Activated naive CD4-positive, alpha-beta T cell treated with anti-CD3 and anti-CD28 coated beads, Interleukin-2, amount 50 U/mL, for 16 hours (primary cell): ENCODE measurements at regions not wholly inside any gene's neighbourhood (a gene's known extent, or its start where the extent isn't known, plus 50 kb on each side); places are given as distances from the start of the nearest gene placed in this dataset.

Source experiments
- DNase-seq: peaks from one replicate; pipeline ENCODE4 v3.0.0-alpha.2; 2020

GRCh38 chr5:52690236-52690768 lies 97.4 kb upstream of the ITGA1 start:
- DNase-seq = no peak

GRCh38 chr5:52692039-52692438 lies 95.7 kb upstream of the ITGA1 start:
- DNase-seq = no peak

- DNase-seq = no peak
These were observed 95.1 kb upstream of the ITGA1 start for GRCh38 chr5:52692606-52693005.

- DNase-seq = no peak
These were observed 94.4 kb upstream of the ITGA1 start for GRCh38 chr5:52693280-52693679.

GRCh38 chr5:52693836-52694235 lies 93.9 kb upstream of the ITGA1 start:
- no peak for DNase-seq

- no peak for DNase-seq
These were observed 93.1 kb upstream of the ITGA1 start for GRCh38 chr5:52694648-52695047.

- no peak for DNase-seq
These were observed 84.8 kb upstream of the ITGA1 start for GRCh38 chr5:52702877-52703276.

GRCh38 chr5:52703321-52703720 lies 84.4 kb upstream of the ITGA1 start:
- no peak for DNase-seq

GRCh38 chr5:52705720-52706119 lies 82.0 kb upstream of the ITGA1 start:
- no peak for DNase-seq

- DNase-seq = no peak
These were observed 80.9 kb upstream of the ITGA1 start for GRCh38 chr5:52706775-52707174.

- no peak for DNase-seq
These were observed 80.1 kb upstream of the ITGA1 start for GRCh38 chr5:52707616-52708015.

- no peak for DNase-seq
These were observed 79.3 kb upstream of the ITGA1 start for GRCh38 chr5:52708463-52708862.

GRCh38 chr5:52709167-52709925 lies 78.4 kb upstream of the ITGA1 start:
- DNase-seq = no peak

GRCh38 chr5:52710310-52710971 lies 77.3 kb upstream of the ITGA1 start:
- no peak for DNase-seq

GRCh38 chr5:52710972-52711596 lies 76.6 kb upstream of the ITGA1 start:
- DNase-seq = no peak

- no peak for DNase-seq
These were observed 75.4 kb upstream of the ITGA1 start for GRCh38 chr5:52712354-52712753.

GRCh38 chr5:52725065-52725746 lies 62.5 kb upstream of the ITGA1 start:
- peak; percentile 22 for DNase-seq

GRCh38 chr5:52725808-52726207 lies 61.9 kb upstream of the ITGA1 start:
- no peak for DNase-seq

GRCh38 chr5:52727020-52727419 lies 60.7 kb upstream of the ITGA1 start:
- no peak for DNase-seq

- DNase-seq = no peak
These were observed 60.1 kb upstream of the ITGA1 start for GRCh38 chr5:52727576-52727975.

- no peak for DNase-seq
These were observed 59.5 kb upstream of the ITGA1 start for GRCh38 chr5:52728224-52728623.

GRCh38 chr5:52728686-52729085 lies 59.0 kb upstream of the ITGA1 start:
- DNase-seq = no peak

GRCh38 chr5:52731274-52732027 lies 56.3 kb upstream of the ITGA1 start:
- no peak for DNase-seq
